HCT116 (cell line): ENCODE measurements at regions not wholly inside any gene's neighbourhood (a gene's known extent, or its start where the extent isn't known, plus 50 kb on each side); places are given as distances from the start of the nearest gene placed in this dataset.

ENCODE experiments used
- EGR1 ChIP-seq: IDR thresholded peaks from 2 replicates; pipeline ENCODE4 v1.6.1; 2012; ENCODE audit warnings: low read depth
- JUND ChIP-seq: IDR thresholded peaks from 2 replicates; pipeline ENCODE4 v1.6.1; 2012
- MAX ChIP-seq: IDR thresholded peaks from 2 replicates; pipeline ENCODE4 v1.6.1; 2012
- POLR2A ChIP-seq: IDR thresholded peaks from 2 replicates; pipeline ENCODE4 v1.7.0; 2011; ENCODE audit warnings: borderline replicate concordance; ENCODE audit not compliant: insufficient read depth, insufficient read length; ENCODE audit errors: extremely low read depth
- REST ChIP-seq: IDR thresholded peaks from 2 replicates; pipeline ENCODE4 v1.6.1; 2012; ENCODE audit warnings: low read depth
- SRF ChIP-seq: IDR thresholded peaks from 2 replicates; pipeline ENCODE4 v1.6.1; 2012; ENCODE audit warnings: low read depth
- TCF7L2 ChIP-seq: IDR thresholded peaks from 2 replicates; pipeline ENCODE4 v1.7.0; 2011; ENCODE audit warnings: borderline replicate concordance, inconsistent platforms; ENCODE audit not compliant: insufficient read depth, insufficient read length; ENCODE audit errors: extremely low read depth
- ZNF274 ChIP-seq: fragments of 200-500 bp; sonication (Bioruptor generic); IDR thresholded peaks from 2 replicates; pipeline ENCODE4 v1.6.1; 2014; ENCODE audit warnings: mild to moderate bottlenecking, low read depth, low read length, inconsistent platforms
- TF ChIP-seq, protein P1 (sequence below): IDR thresholded peaks from 2 replicates; pipeline ENCODE4 v1.6.1; 2011; ENCODE audit warnings: mild to moderate bottlenecking, low read length, moderate library complexity; ENCODE audit not compliant: insufficient replicate concordance; ENCODE audit errors: extremely low read depth
- TF ChIP-seq, protein P2 (sequence below): IDR thresholded peaks from 2 replicates; pipeline ENCODE4 v1.6.1; 2012

DNA sequence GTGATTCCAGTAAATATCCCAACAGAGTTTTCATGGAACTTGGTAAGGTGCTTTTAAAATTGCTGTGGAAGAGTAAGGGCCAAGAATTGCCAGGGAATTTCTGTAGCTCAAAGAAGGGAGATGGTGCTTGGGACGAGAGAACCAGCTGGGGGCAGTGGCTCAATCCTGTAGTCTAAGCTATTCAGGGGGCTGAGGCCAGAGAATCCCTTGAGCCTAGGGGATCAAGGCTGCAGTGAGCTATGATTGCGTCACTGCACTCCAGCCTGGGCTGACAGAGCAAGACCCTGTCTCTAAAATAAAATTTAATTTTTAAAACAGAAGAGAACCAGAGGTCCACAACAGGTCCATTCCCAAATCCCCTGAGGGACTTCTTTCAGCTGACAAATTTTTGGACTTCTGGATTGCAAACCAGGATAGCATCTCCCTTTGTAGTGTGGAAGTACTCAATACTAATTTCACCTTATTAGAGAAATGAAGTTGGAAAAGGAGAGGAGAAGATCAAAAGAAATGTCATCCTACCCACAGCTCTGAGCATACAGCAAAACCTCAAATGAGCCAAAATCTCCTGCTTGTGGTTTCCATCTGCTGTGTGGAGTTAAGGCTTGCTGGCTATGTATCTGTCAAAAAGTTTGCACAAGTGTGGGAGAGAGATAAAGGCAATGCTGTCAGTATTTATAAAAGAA lies 59.2 kb upstream of the CLPB start (continued):
- TF ChIP-seq REST (no peak), POLR2A (no peak), MAX (no peak), ZNF274 (no peak), EGR1 (no peak), SRF (no peak), JUND (no peak), TCF7L2 (no peak)
- TF ChIP-seq, protein P1, sequence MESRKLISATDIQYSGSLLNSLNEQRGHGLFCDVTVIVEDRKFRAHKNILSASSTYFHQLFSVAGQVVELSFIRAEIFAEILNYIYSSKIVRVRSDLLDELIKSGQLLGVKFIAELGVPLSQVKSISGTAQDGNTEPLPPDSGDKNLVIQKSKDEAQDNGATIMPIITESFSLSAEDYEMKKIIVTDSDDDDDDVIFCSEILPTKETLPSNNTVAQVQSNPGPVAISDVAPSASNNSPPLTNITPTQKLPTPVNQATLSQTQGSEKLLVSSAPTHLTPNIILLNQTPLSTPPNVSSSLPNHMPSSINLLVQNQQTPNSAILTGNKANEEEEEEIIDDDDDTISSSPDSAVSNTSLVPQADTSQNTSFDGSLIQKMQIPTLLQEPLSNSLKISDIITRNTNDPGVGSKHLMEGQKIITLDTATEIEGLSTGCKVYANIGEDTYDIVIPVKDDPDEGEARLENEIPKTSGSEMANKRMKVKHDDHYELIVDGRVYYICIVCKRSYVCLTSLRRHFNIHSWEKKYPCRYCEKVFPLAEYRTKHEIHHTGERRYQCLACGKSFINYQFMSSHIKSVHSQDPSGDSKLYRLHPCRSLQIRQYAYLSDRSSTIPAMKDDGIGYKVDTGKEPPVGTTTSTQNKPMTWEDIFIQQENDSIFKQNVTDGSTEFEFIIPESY, result no peak
- TF ChIP-seq, protein P2, sequence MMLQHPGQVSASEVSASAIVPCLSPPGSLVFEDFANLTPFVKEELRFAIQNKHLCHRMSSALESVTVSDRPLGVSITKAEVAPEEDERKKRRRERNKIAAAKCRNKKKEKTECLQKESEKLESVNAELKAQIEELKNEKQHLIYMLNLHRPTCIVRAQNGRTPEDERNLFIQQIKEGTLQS, result no peak
- TF ChIP-seq, all 23 proteins: peak for 0
